ENCODE measurements at regions not wholly inside any gene's neighbourhood (a gene's known extent, or its start where the extent isn't known, plus 50 kb on each side); places are given as distances from the start of the nearest gene placed in this dataset.

- no peaks in the 10 kb centered on the region for H3K27me3 ChIP-seq (ENCODE audit: insufficient read depth, low read depth, severe bottlenecking)
- H3K9me3 ChIP-seq (ENCODE audit: severe bottlenecking): no peaks in the 10 kb centered on the region
- H3K4me3 ChIP-seq (ENCODE audit: low read depth, low read length): no peak overlapping the region
- H3K36me3 ChIP-seq: no peaks in the 10 kb centered on the region
- no peak for TF ChIP-seq CTCF (IDR thresholded peaks at IDR 0.05; ENCODE audit: low read depth, low read length)
- DNase-seq: no peak
- H3K27ac ChIP-seq: no peak overlapping the region
Observed at GRCh38 chr4:62970846-62971245, 1438.4 kb downstream of the TECRL start.

- H3K27ac ChIP-seq: no peak overlapping the region
- no peaks in the 10 kb centered on the region for H3K9me3 ChIP-seq (ENCODE audit: severe bottlenecking)
- DNase-seq: no peak
- no peak overlapping the region for H3K4me3 ChIP-seq (ENCODE audit: low read depth, low read length)
- no peaks in the 10 kb centered on the region for H3K36me3 ChIP-seq
- H3K27me3 ChIP-seq (ENCODE audit: insufficient read depth, low read depth, severe bottlenecking): no peaks in the 10 kb centered on the region
- no peak for TF ChIP-seq CTCF (IDR thresholded peaks at IDR 0.05; ENCODE audit: low read depth, low read length)
Observed at GRCh38 chr4:62960415-62960814, 1448.8 kb downstream of the TECRL start.

GRCh38 chr4:62953752-62954151 lies 1455.5 kb downstream of the TECRL start:
- TF ChIP-seq CTCF (IDR thresholded peaks at IDR 0.05; ENCODE audit: low read depth, low read length): no peak
- Histone ChIP-seq H3K36me3 (no peaks in the 10 kb centered on the region), H3K27ac (no peak overlapping the region), H3K27me3 (ENCODE audit: insufficient read depth, low read depth, severe bottlenecking) (no peaks in the 10 kb centered on the region), H3K4me3 (ENCODE audit: low read depth, low read length) (no peak overlapping the region), H3K9me3 (ENCODE audit: severe bottlenecking) (no peaks in the 10 kb centered on the region)
- DNase-seq: no peak

GRCh38 chr4:62952366-62952765 lies 1456.9 kb downstream of the TECRL start:
- no peak overlapping the region for H3K4me3 ChIP-seq (ENCODE audit: low read depth, low read length)
- no peak for DNase-seq
- TF ChIP-seq CTCF (IDR thresholded peaks at IDR 0.05; ENCODE audit: low read depth, low read length): no peak
- H3K27me3 ChIP-seq (ENCODE audit: insufficient read depth, low read depth, severe bottlenecking): no peaks in the 10 kb centered on the region
- H3K36me3 ChIP-seq: no peaks in the 10 kb centered on the region
- no peaks in the 10 kb centered on the region for H3K9me3 ChIP-seq (ENCODE audit: severe bottlenecking)
- H3K27ac ChIP-seq: no peak overlapping the region

- Histone ChIP-seq H3K9me3 (ENCODE audit: severe bottlenecking) (no peaks in the 10 kb centered on the region), H3K4me3 (ENCODE audit: low read depth, low read length) (no peak overlapping the region), H3K27ac (no peak overlapping the region), H3K36me3 (no peaks in the 10 kb centered on the region), H3K27me3 (ENCODE audit: insufficient read depth, low read depth, severe bottlenecking) (no peaks in the 10 kb centered on the region)
- no peak for DNase-seq
- TF ChIP-seq CTCF (IDR thresholded peaks at IDR 0.05; ENCODE audit: low read depth, low read length): no peak
Observed at GRCh38 chr4:62948108-62948507, 1461.1 kb downstream of the TECRL start.

- TF ChIP-seq CTCF (IDR thresholded peaks at IDR 0.05; ENCODE audit: low read depth, low read length): no peak
- Histone ChIP-seq H3K36me3 (no peaks in the 10 kb centered on the region), H3K27me3 (ENCODE audit: insufficient read depth, low read depth, severe bottlenecking) (no peaks in the 10 kb centered on the region), H3K9me3 (ENCODE audit: severe bottlenecking) (no peaks in the 10 kb centered on the region), H3K27ac (no peak overlapping the region), H3K4me3 (ENCODE audit: low read depth, low read length) (no peak overlapping the region)
- DNase-seq: no peak
Observed at GRCh38 chr4:62940229-62940628, 1469.0 kb downstream of the TECRL start.
